ENCODE measurements at regions not wholly inside any gene's neighbourhood (a gene's known extent, or its start where the extent isn't known, plus 50 kb on each side); places are given as distances from the start of the nearest gene placed in this dataset.

DNA sequence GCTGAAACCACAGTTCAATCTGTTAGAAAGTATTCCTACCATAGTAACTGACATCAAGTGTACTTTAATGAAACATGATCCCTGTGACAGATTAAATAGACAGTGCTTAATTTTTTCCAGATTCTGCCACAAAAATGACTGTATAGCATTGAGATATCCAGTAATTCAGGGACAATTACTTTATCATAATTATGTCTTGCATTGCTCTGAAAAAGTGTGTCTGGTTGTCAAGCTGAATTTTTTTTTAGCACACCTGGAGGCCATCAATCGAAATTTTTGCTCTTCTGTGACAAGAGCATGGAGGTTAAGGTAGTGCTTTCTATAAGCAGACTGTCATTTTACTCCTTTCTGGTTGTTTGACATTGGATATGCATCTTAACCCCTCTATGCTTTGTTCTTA is 1083.8 kb upstream of the NRXN1 start:
- Histone ChIP-seq H3K9me3 (no peaks in the 10 kb centered on the region), H3K4me1 (no peaks in the 10 kb centered on the region), H3K27me3 (no peaks in the 10 kb centered on the region), H3K4me3 (no peak overlapping the region), H3K27ac (no peak overlapping the region), H3K36me3 (no peaks in the 10 kb centered on the region)
- TF ChIP-seq EP300 (IDR thresholded peaks at IDR 0.05), result no peak
- TF ChIP-seq POLR2AphosphoS5 (IDR thresholded peaks at IDR 0.05), result no peak
- TF ChIP-seq POLR2A (IDR thresholded peaks at IDR 0.05), result no peak
- TF ChIP-seq, protein P1, sequence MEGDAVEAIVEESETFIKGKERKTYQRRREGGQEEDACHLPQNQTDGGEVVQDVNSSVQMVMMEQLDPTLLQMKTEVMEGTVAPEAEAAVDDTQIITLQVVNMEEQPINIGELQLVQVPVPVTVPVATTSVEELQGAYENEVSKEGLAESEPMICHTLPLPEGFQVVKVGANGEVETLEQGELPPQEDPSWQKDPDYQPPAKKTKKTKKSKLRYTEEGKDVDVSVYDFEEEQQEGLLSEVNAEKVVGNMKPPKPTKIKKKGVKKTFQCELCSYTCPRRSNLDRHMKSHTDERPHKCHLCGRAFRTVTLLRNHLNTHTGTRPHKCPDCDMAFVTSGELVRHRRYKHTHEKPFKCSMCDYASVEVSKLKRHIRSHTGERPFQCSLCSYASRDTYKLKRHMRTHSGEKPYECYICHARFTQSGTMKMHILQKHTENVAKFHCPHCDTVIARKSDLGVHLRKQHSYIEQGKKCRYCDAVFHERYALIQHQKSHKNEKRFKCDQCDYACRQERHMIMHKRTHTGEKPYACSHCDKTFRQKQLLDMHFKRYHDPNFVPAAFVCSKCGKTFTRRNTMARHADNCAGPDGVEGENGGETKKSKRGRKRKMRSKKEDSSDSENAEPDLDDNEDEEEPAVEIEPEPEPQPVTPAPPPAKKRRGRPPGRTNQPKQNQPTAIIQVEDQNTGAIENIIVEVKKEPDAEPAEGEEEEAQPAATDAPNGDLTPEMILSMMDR (IDR thresholded peaks at IDR 0.05), result no peak
- DNase-seq (ENCODE audit: low spot score in 2 of 2), result no peak
- WGBS, result 33% methylated on average over 1 of the region's 1 CpG

DNA sequence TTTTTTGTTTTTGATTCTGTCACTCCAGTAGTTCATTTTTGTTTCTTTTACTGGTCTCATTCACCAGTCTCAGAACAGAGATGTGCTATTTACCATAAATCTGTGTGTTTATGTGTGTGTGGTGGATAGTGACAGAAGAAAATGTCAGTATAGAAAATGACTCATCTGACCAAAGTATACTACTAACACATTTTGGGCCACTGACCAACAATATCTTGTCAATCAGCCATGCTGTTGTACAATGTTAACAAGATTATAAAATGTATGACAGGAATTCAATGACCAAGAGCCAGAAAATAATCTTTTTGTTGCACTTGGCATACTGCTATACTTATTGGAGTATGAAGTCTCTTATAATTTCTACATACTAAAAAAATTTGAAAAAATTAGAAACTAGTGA is 1081.4 kb upstream of the NRXN1 start:
- Histone ChIP-seq H3K9me3 (no peaks in the 10 kb centered on the region), H3K4me1 (no peaks in the 10 kb centered on the region), H3K27me3 (no peaks in the 10 kb centered on the region), H3K36me3 (no peaks in the 10 kb centered on the region), H3K4me3 (no peak overlapping the region), H3K27ac (no peak overlapping the region)
- TF ChIP-seq, protein P1 (IDR thresholded peaks at IDR 0.05), result no peak
- no peak for TF ChIP-seq EP300 (IDR thresholded peaks at IDR 0.05)
- TF ChIP-seq POLR2AphosphoS5 (IDR thresholded peaks at IDR 0.05), result no peak
- TF ChIP-seq POLR2A (IDR thresholded peaks at IDR 0.05), result no peak
- DNase-seq (ENCODE audit: low spot score in 2 of 2), result no peak

DNA sequence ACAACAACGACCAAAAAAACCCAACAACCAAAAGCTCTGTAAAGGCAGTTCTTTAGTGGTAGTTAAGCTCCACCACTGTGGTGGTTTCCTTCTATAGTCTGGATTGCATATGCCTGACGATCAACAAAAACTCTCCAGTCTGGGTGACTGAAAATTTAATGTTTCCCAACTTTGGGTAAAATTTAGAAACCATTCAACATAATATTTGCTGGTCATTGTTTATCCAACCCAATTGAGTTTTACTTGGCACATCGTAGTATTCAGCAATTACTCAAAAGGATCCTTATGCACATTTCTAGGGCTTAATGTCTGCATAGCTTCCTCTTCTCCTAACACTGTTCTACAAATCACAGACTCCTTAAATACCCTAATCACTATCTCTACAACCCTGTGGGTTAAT is 1080.2 kb upstream of the NRXN1 start:
- Histone ChIP-seq H3K27ac (no peak overlapping the region), H3K27me3 (no peaks in the 10 kb centered on the region), H3K9me3 (no peaks in the 10 kb centered on the region), H3K36me3 (no peaks in the 10 kb centered on the region), H3K4me1 (no peaks in the 10 kb centered on the region), H3K4me3 (no peak overlapping the region)
- 84% methylated on average over 3 of the region's 3 CpGs for WGBS
- TF ChIP-seq POLR2A (IDR thresholded peaks at IDR 0.05) (no peak), POLR2AphosphoS5 (IDR thresholded peaks at IDR 0.05) (no peak), EP300 (IDR thresholded peaks at IDR 0.05) (no peak)
- TF ChIP-seq, protein P1 (IDR thresholded peaks at IDR 0.05), result no peak
- DNase-seq (ENCODE audit: low spot score in 2 of 2), result no peak

DNA sequence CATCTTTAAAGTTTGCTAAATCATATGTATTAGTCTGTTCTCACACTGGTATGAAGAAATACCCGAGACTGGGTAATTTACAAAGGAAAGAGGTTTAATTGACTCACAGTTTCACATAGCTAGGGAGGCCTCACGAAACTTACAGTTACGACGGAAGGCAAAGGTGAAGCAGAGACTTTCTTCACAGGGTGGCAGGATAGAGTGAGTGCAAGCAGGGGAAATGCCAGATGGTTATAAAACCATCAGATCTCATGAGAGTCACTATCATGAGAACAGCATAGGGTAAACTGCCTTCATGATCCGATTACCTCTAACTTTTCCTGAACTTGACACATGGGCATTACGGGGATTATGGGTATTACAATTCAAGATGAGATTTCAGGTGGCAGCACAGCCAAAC is 1075.2 kb upstream of the NRXN1 start:
- H3K27me3 ChIP-seq, result no peaks in the 10 kb centered on the region
- no peak overlapping the region for H3K4me3 ChIP-seq
- H3K4me1 ChIP-seq, result no peaks in the 10 kb centered on the region
- H3K36me3 ChIP-seq, result no peaks in the 10 kb centered on the region
- WGBS, result 79% methylated on average over 6 of the region's 6 CpGs
- H3K9me3 ChIP-seq, result no peaks in the 10 kb centered on the region
- no peak for TF ChIP-seq POLR2AphosphoS5 (IDR thresholded peaks at IDR 0.05)
- TF ChIP-seq POLR2A (IDR thresholded peaks at IDR 0.05), result no peak
- TF ChIP-seq, protein P1 (IDR thresholded peaks at IDR 0.05), result no peak
- TF ChIP-seq EP300 (IDR thresholded peaks at IDR 0.05), result no peak
- no peak for DNase-seq (ENCODE audit: low spot score in 2 of 2)
- H3K27ac ChIP-seq, result no peak overlapping the region

DNA sequence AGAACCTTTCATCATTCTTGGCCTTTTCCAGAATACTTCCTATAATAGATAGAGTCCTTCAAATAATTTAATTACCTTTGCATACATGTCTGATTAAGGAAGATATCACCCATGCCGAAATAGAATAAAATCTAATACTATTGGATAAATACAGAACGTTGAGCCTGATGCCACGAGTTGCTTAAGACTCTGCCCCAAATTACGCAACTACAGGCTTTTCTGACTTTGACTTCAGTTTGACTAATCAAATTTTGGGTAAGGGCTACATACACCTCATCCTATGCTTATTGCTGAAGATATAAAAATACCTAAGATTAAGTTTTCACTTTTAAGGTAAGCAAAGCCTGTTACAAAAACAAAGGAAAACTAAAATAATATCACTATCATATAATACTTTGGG is 1065.1 kb upstream of the NRXN1 start:
- H3K9me3 ChIP-seq, result no peaks in the 10 kb centered on the region
- 84% methylated on average over 4 of the region's 4 CpGs for WGBS

More for the DNA sequence above, 1065.1 kb upstream of the NRXN1 start:
- no peak overlapping the region for H3K27ac ChIP-seq
- H3K4me1 ChIP-seq, result no peaks in the 10 kb centered on the region
- TF ChIP-seq POLR2A (IDR thresholded peaks at IDR 0.05) (no peak), POLR2AphosphoS5 (IDR thresholded peaks at IDR 0.05) (no peak)
- TF ChIP-seq, protein P1 (IDR thresholded peaks at IDR 0.05), result no peak
- DNase-seq (ENCODE audit: low spot score in 2 of 2), result no peak
- H3K27me3 ChIP-seq, result no peaks in the 10 kb centered on the region
- no peak overlapping the region for H3K4me3 ChIP-seq
- no peaks in the 10 kb centered on the region for H3K36me3 ChIP-seq

Data from suprapubic skin (tissue), 4 donors.